ENCODE measurements at regions not wholly inside any gene's neighbourhood (a gene's known extent, or its start where the extent isn't known, plus 50 kb on each side); places are given as distances from the start of the nearest gene placed in this dataset.

GRCh38 chr18:61025596-61025995, 307.6 kb upstream of the CDH20 start:
- no peak for TF ChIP-seq CTCF (IDR thresholded peaks at IDR 0.05 in 8 of 11, conservative IDR thresholded peaks at IDR 0.05 in 3 of 11)
- no peak for TF ChIP-seq POLR2AphosphoS5 (IDR thresholded peaks at IDR 0.05)
